CD1c-positive myeloid dendritic cell (primary cell): ENCODE measurements at regions not wholly inside any gene's neighbourhood (a gene's known extent, or its start where the extent isn't known, plus 50 kb on each side); places are given as distances from the start of the nearest gene placed in this dataset.
A peak's percentile ranks its signal among the peaks of the same experiment; 100 is the strongest.
"Not testable (repeated sequence)": the region's sequence is repeated elsewhere in the genome, so short reads cannot be mapped to it uniquely, and the experiment has no call there.

Experiments used
- DNase-seq: peaks from one replicate; pipeline ENCODE4 v3.0.0-alpha.2; 2016; ENCODE audit errors: extremely low spot score

- no peak for DNase-seq
Measured at GRCh38 chr12:25384038-25384892, 133.5 kb upstream of the KRAS start.

GRCh38 chr12:25382311-25383106 lies 131.8 kb upstream of the KRAS start:
- no peak for DNase-seq

GRCh38 chr12:25377469-25378177 lies 126.9 kb upstream of the KRAS start:
- peak; percentile 88 for DNase-seq

GRCh38 chr12:25376985-25377384 lies 126.3 kb upstream of the KRAS start:
- DNase-seq = no peak

GRCh38 chr12:25376407-25376806 lies 125.7 kb upstream of the KRAS start:
- DNase-seq = peak; percentile 72

GRCh38 chr12:25372969-25373817 lies 122.5 kb upstream of the KRAS start:
- no peak for DNase-seq

GRCh38 chr12:25372002-25372401 lies 121.3 kb upstream of the KRAS start:
- DNase-seq = no peak

- DNase-seq = no peak
Measured at GRCh38 chr12:25368557-25368956, 117.8 kb upstream of the KRAS start.

- no peak for DNase-seq
Measured at GRCh38 chr12:25366122-25366521, 115.4 kb upstream of the KRAS start.

- no peak for DNase-seq
Measured at GRCh38 chr12:25365340-25365730, 114.6 kb upstream of the KRAS start.

- no peak for DNase-seq
Measured at GRCh38 chr12:25364529-25365339, 114.0 kb upstream of the KRAS start.

- no peak for DNase-seq
Measured at GRCh38 chr12:25362646-25363045, 111.9 kb upstream of the KRAS start.

- DNase-seq = no peak
Measured at GRCh38 chr12:25361511-25361910, 110.8 kb upstream of the KRAS start.

GRCh38 chr12:25357595-25357994 lies 106.9 kb upstream of the KRAS start:
- DNase-seq = no peak

GRCh38 chr12:25352942-25353341 lies 102.2 kb upstream of the KRAS start:
- DNase-seq = not testable (repeated sequence)

GRCh38 chr12:25352083-25352918 lies 101.6 kb upstream of the KRAS start:
- no peak for DNase-seq

GRCh38 chr12:25348593-25348895 lies 97.8 kb upstream of the KRAS start:
- no peak for DNase-seq

- no peak for DNase-seq
Measured at GRCh38 chr12:25347716-25348592, 97.2 kb upstream of the KRAS start.

- not testable (repeated sequence) for DNase-seq
Measured at GRCh38 chr12:25341877-25342276, 91.1 kb upstream of the KRAS start.
